ENCODE measurements at regions not wholly inside any gene's neighbourhood (a gene's known extent, or its start where the extent isn't known, plus 50 kb on each side); places are given as distances from the start of the nearest gene placed in this dataset.

DNA sequence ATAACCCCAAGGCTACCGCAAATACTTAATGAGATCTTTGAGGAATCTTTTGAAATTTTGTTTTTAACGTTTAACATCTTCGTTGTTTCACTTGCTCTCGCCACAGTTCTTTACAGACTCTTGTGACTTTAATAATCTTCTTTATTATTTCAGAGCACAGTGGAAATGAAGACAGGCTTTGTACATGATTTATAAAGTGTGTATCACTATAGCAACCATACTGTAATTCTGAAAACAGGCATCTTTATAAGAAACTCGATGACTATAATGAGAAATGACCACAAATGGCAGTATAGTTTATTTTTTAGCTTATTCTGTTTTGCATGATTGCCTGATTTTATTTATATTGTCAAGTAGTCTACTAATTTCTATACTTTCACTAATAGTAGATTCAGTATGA lies 224.4 kb upstream of the GALNTL6 start:
- TF ChIP-seq, protein P1, sequence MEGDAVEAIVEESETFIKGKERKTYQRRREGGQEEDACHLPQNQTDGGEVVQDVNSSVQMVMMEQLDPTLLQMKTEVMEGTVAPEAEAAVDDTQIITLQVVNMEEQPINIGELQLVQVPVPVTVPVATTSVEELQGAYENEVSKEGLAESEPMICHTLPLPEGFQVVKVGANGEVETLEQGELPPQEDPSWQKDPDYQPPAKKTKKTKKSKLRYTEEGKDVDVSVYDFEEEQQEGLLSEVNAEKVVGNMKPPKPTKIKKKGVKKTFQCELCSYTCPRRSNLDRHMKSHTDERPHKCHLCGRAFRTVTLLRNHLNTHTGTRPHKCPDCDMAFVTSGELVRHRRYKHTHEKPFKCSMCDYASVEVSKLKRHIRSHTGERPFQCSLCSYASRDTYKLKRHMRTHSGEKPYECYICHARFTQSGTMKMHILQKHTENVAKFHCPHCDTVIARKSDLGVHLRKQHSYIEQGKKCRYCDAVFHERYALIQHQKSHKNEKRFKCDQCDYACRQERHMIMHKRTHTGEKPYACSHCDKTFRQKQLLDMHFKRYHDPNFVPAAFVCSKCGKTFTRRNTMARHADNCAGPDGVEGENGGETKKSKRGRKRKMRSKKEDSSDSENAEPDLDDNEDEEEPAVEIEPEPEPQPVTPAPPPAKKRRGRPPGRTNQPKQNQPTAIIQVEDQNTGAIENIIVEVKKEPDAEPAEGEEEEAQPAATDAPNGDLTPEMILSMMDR (IDR thresholded peaks at IDR 0.05): no peak
- no peak for TF ChIP-seq ZFX (IDR thresholded peaks at IDR 0.05; ENCODE audit: borderline replicate concordance)
